ENCODE measurements at regions not wholly inside any gene's neighbourhood (a gene's known extent, or its start where the extent isn't known, plus 50 kb on each side); places are given as distances from the start of the nearest gene placed in this dataset.

- no peak overlapping the region for H3K27ac ChIP-seq
- no peaks in the 10 kb centered on the region for H3K36me3 ChIP-seq
- DNase-seq (ENCODE audit: low read depth in 1 of 2, low spot score in 2 of 2): no peak
- no peaks in the 10 kb centered on the region for H3K4me1 ChIP-seq (replicated peaks)
- H3K4me3 ChIP-seq: no peak overlapping the region
- no peaks in the 10 kb centered on the region for H3K9me3 ChIP-seq (replicated peaks)
- no peaks in the 10 kb centered on the region for H3K27me3 ChIP-seq (replicated peaks)
Observed at GRCh38 chr20:39452583-39453340, 490.6 kb downstream of the DHX35 start.

DNA sequence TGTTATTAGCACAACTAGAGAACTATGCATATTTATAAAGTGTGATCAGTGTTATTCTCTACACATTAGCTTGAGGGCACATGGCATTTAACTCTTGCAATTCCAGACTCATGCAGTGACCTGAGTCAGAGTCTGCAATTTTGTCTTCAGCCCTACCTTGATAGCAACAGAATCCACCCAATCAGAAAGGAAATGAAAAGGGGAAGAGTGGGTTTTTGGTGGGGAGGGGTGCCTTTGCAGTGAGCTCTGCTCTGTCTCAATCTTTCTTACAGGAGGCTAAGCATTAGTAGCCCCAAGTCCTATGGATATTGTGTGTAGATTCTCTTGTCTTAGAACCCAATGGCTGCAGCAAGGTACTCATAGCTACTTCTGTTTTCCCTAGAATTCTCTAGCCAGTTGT is 489.2 kb downstream of the DHX35 start:
- no peaks in the 10 kb centered on the region for H3K27me3 ChIP-seq (replicated peaks)
- no peak overlapping the region for H3K4me3 ChIP-seq
- no peak overlapping the region for H3K27ac ChIP-seq
- no peak for DNase-seq (ENCODE audit: low read depth in 1 of 2, low spot score in 2 of 2)
- no peaks in the 10 kb centered on the region for H3K4me1 ChIP-seq (replicated peaks)
- H3K36me3 ChIP-seq: no peaks in the 10 kb centered on the region
- no peaks in the 10 kb centered on the region for H3K9me3 ChIP-seq (replicated peaks)

- Histone ChIP-seq H3K27me3 (replicated peaks) (no peaks in the 10 kb centered on the region), H3K4me1 (replicated peaks) (no peaks in the 10 kb centered on the region), H3K36me3 (no peaks in the 10 kb centered on the region), H3K27ac (no peak overlapping the region), H3K4me3 (no peak overlapping the region), H3K9me3 (replicated peaks) (no peaks in the 10 kb centered on the region)
- no peak for DNase-seq (ENCODE audit: low read depth in 1 of 2, low spot score in 2 of 2)
Observed at GRCh38 chr20:39446397-39446796, 484.3 kb downstream of the DHX35 start.

GRCh38 chr20:39445095-39445494 is 483.0 kb downstream of the DHX35 start:
- Histone ChIP-seq H3K27ac (no peak overlapping the region), H3K4me3 (no peak overlapping the region), H3K27me3 (replicated peaks) (no peaks in the 10 kb centered on the region), H3K36me3 (no peaks in the 10 kb centered on the region), H3K9me3 (replicated peaks) (no peaks in the 10 kb centered on the region), H3K4me1 (replicated peaks) (no peaks in the 10 kb centered on the region)
- no peak for DNase-seq (ENCODE audit: low read depth in 1 of 2, low spot score in 2 of 2)

GRCh38 chr20:39433466-39433865 is 471.3 kb downstream of the DHX35 start:
- DNase-seq (ENCODE audit: low read depth in 1 of 2, low spot score in 2 of 2): no peak
- Histone ChIP-seq H3K27ac (no peak overlapping the region), H3K4me3 (no peak overlapping the region), H3K4me1 (replicated peaks) (no peaks in the 10 kb centered on the region), H3K27me3 (replicated peaks) (no peaks in the 10 kb centered on the region), H3K36me3 (no peaks in the 10 kb centered on the region), H3K9me3 (replicated peaks) (no peaks in the 10 kb centered on the region)

GRCh38 chr20:39431091-39431880 is 469.1 kb downstream of the DHX35 start:
- no peak for DNase-seq (ENCODE audit: low read depth in 1 of 2, low spot score in 2 of 2)
- Histone ChIP-seq H3K27me3 (replicated peaks) (no peaks in the 10 kb centered on the region), H3K36me3 (no peaks in the 10 kb centered on the region), H3K4me3 (no peak overlapping the region), H3K9me3 (replicated peaks) (no peaks in the 10 kb centered on the region), H3K4me1 (replicated peaks) (no peaks in the 10 kb centered on the region), H3K27ac (no peak overlapping the region)

DNA sequence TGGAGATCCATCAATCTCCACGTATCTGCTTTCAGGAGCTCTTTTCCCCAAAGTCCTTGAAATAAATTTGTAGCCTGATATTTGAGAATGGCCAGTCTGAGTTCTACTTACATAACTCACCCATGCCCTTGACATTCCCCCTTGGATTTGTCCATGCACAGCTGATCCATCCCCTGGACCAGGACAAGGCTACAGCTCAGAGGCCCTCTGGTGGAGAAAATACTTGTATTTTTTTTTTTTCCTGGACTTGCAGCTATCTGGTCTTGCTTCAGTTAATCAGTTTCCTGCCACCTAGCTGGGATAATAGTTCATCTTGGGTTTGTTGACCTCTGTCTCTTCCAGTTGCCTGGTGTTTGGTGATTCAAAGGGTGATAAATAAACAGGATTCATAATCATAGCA is 467.6 kb downstream of the DHX35 start:
- no peak overlapping the region for H3K4me3 ChIP-seq
- H3K4me1 ChIP-seq (replicated peaks): no peaks in the 10 kb centered on the region
- H3K36me3 ChIP-seq: no peaks in the 10 kb centered on the region
- no peaks in the 10 kb centered on the region for H3K27me3 ChIP-seq (replicated peaks)
- no peak overlapping the region for H3K27ac ChIP-seq
- no peak for DNase-seq (ENCODE audit: low read depth in 1 of 2, low spot score in 2 of 2)
- H3K9me3 ChIP-seq (replicated peaks): no peaks in the 10 kb centered on the region

DNA sequence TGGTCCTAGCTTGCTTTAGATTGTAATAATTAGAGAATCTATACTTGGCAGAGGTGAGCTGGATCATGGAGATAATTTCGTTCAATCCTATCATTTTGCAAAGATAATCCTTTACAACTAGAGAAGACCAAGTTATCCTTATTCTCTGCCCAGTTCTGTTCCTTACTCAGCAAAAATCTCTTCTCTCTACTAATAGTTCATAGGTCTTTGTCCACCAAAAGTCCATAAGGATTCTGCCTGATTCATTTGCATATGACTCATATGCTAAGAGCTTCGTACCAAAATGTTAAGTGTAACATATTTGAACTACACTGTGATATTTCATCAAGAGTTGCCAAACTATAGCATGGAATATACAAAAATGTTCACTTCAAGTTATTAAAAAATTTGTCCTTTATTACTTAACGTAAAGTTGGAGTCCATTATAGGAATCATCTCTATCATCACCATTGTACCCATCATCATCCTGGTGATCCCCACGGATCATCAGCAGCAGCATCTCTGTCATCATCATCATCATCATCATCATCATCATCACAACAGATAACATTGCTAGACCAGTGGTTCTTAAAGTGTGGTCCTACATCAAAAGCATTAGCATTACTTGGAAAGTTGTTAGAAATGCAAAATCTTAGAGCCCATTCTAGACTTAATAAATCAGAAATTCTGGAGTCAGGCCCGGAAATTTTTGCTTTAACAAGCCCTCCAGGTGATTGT is 463.0 kb downstream of the DHX35 start:
- Histone ChIP-seq H3K27me3 (replicated peaks) (no peaks in the 10 kb centered on the region), H3K4me3 (no peak overlapping the region), H3K9me3 (replicated peaks) (no peaks in the 10 kb centered on the region), H3K27ac (no peak overlapping the region), H3K4me1 (replicated peaks) (no peaks in the 10 kb centered on the region), H3K36me3 (no peaks in the 10 kb centered on the region)
- DNase-seq (ENCODE audit: low read depth in 1 of 2, low spot score in 2 of 2): no peak

- DNase-seq (ENCODE audit: low read depth in 1 of 2, low spot score in 2 of 2): no peak
- no peaks in the 10 kb centered on the region for H3K4me1 ChIP-seq (replicated peaks)
Observed at GRCh38 chr20:39421571-39422105, 459.5 kb downstream of the DHX35 start.

DNA sequence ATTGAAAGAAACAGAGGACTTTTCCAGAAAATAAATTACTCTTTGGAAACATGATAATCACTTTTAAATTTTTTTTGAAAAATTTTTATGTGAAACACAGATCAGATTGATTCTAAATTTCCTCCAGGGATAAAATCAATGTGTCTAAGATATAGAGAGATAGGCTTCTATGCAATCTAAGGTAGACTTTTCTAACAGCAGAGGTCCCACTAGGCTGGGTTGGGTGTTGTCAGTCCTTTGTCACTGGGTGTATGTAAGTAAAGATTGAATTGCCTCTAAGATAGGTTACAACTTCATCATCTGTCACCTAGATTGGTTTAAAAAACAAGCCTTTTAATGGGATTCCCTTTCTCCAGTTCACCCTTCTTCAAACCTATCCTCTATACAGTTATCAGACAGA is 449.9 kb downstream of the DHX35 start:
- Histone ChIP-seq H3K9me3 (replicated peaks) (no peaks in the 10 kb centered on the region), H3K4me1 (replicated peaks) (no peaks in the 10 kb centered on the region), H3K4me3 (no peak overlapping the region), H3K36me3 (no peaks in the 10 kb centered on the region), H3K27me3 (replicated peaks) (no peaks in the 10 kb centered on the region), H3K27ac (no peak overlapping the region)
- DNase-seq (ENCODE audit: low read depth in 1 of 2, low spot score in 2 of 2): no peak

More at GRCh38 chr20:39421571-39422105, 459.5 kb downstream of the DHX35 start:
- no peaks in the 10 kb centered on the region for H3K27me3 ChIP-seq (replicated peaks)
- no peak overlapping the region for H3K4me3 ChIP-seq
- H3K36me3 ChIP-seq: no peaks in the 10 kb centered on the region
- H3K9me3 ChIP-seq (replicated peaks): no peaks in the 10 kb centered on the region
- H3K27ac ChIP-seq: no peak overlapping the region

DNA sequence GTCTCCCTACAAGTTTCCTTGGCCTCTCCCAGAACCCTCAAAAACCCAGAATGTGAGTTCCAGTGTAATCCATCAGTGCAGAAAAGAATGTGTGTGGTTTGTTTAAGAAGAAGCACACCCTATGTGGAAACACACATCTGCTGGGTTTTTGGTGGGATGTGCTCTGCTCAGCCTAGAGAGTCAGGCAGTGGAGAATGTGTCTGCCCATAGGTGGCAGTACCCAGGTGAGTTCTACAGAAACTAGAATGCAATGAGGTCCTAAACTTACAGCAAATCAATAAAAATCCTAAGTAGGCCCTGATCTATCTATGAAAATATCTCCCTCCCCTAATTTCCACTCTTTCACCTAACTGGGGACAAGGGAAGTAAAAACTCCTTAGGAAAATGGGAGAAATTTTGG is 437.3 kb downstream of the DHX35 start:
- DNase-seq (ENCODE audit: low read depth in 1 of 2, low spot score in 2 of 2): no peak
- no peaks in the 10 kb centered on the region for H3K36me3 ChIP-seq
- H3K4me1 ChIP-seq (replicated peaks): no peaks in the 10 kb centered on the region
- H3K4me3 ChIP-seq: no peak overlapping the region
- no peak overlapping the region for H3K27ac ChIP-seq
- no peaks in the 10 kb centered on the region for H3K9me3 ChIP-seq (replicated peaks)
- H3K27me3 ChIP-seq (replicated peaks): no peaks in the 10 kb centered on the region

GRCh38 chr20:39398656-39399055 is 436.5 kb downstream of the DHX35 start:
- Histone ChIP-seq H3K4me1 (replicated peaks) (no peaks in the 10 kb centered on the region), H3K27me3 (replicated peaks) (no peaks in the 10 kb centered on the region), H3K9me3 (replicated peaks) (no peaks in the 10 kb centered on the region), H3K4me3 (no peak overlapping the region), H3K36me3 (no peaks in the 10 kb centered on the region), H3K27ac (no peak overlapping the region)
- no peak for DNase-seq (ENCODE audit: low read depth in 1 of 2, low spot score in 2 of 2)

DNA sequence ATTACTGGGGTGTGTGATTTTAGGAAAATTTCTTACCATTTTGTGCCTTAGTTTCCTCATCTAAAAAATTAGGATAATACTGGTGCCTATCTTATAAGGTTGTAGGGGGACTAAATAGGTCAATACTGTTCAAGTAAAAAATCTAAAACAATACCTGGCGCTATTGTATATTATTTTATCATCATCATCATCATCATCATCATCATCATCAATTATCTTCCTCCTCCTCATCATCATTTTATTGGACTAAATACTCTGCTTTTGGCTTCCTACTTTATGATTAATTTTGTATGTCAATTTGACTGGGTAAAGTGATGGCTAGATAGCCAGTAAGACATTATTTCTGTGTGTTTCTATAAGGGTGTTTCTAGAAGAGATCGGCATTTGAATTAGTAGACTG is 435.5 kb downstream of the DHX35 start:
- H3K4me1 ChIP-seq (replicated peaks): no peaks in the 10 kb centered on the region
- no peak for DNase-seq (ENCODE audit: low read depth in 1 of 2, low spot score in 2 of 2)
- H3K4me3 ChIP-seq: no peak overlapping the region
- H3K27me3 ChIP-seq (replicated peaks): no peaks in the 10 kb centered on the region
- H3K9me3 ChIP-seq (replicated peaks): no peaks in the 10 kb centered on the region
- H3K27ac ChIP-seq: no peak overlapping the region
- H3K36me3 ChIP-seq: no peaks in the 10 kb centered on the region
